A549 (cell line): ENCODE measurements at regions not wholly inside any gene's neighbourhood (a gene's known extent, or its start where the extent isn't known, plus 50 kb on each side); places are given as distances from the start of the nearest gene placed in this dataset.

Experiments
- CBX8 ChIP-seq: fragments of 200-600 bp; sonication (generic); IDR thresholded peaks from 2 replicates; pipeline ENCODE4 v1.6.1; 2016
- CEBPB ChIP-seq, 2 experiments: fragments of >200 bp in 1 of 2; sonication (Bioruptor Twin) in 1 of 2; formaldehyde crosslinking in 1 of 2; IDR thresholded peaks; 2 replicates each; pipeline ENCODE4 v1.6.1; 2012 to 2016
- CTCF ChIP-seq: fragments of >200 bp; sonication (Bioruptor Twin); formaldehyde crosslinking; IDR thresholded peaks from 3 replicates; pipeline ENCODE4 v1.5.1; 2016
- EP300 ChIP-seq, 2 experiments: fragments of >200 bp; sonication (Bioruptor Twin); formaldehyde crosslinking; IDR thresholded peaks; 2 replicates in 1 of 2; 3 replicates in 1 of 2; pipeline ENCODE4 v1.6.1; 2016 to 2017
- FOSL2 ChIP-seq, 2 experiments: fragments of 450-650 bp in 1 of 2; fragments of >200 bp in 1 of 2; sonication (Bioruptor Twin) in 1 of 2; formaldehyde crosslinking; IDR thresholded peaks; 2 replicates each; pipeline versions ENCODE4 v1.5.0 to v1.6.1; 2016 to 2020; ENCODE audit warnings: mild to moderate bottlenecking in 1 of 2, moderate library complexity in 1 of 2
- JUNB ChIP-seq: fragments of >200 bp; sonication (Bioruptor Twin); formaldehyde crosslinking; IDR thresholded peaks from 2 replicates; pipeline ENCODE4 v1.6.1; 2016
- MAFK ChIP-seq: fragments of 450-650 bp; IDR thresholded peaks from 2 replicates; pipeline ENCODE4 v1.6.1; 2014; ENCODE audit not compliant: partially characterized antibody
- MAX ChIP-seq: IDR thresholded peaks from 2 replicates; pipeline ENCODE4 v1.6.1; 2012
- NFE2L2 ChIP-seq: fragments of 150-350 bp; conservative IDR thresholded peaks from 2 replicates; pipeline ENCODE4 v1.6.1; 2014; ENCODE audit warnings: low read length
- POLR2A ChIP-seq: IDR thresholded peaks from 2 replicates; pipeline ENCODE4 v1.6.1; 2012; ENCODE audit warnings: mild to moderate bottlenecking, low read length
- SMC3 ChIP-seq: fragments of >200 bp; sonication (Bioruptor Twin); formaldehyde crosslinking; IDR thresholded peaks from 3 replicates; pipeline ENCODE4 v1.6.1; 2018; ENCODE audit warnings: inconsistent platforms
- SREBF2 ChIP-seq: fragments of 450-650 bp; IDR thresholded peaks from 2 replicates; pipeline ENCODE4 v1.6.1; 2014; ENCODE audit warnings: mild to moderate bottlenecking, moderate library complexity
- TP53 ChIP-seq: fragments of 250-450 bp; sonication (Bioruptor Pico); IDR thresholded peaks from 2 replicates; pipeline ENCODE4 v1.5.0; 2021; ENCODE audit warnings: mild to moderate bottlenecking, moderate library complexity

- TF ChIP-seq TP53 (CRISPR knock-in tag) (no peak), FOSL2 (IDR thresholded peaks at IDR 0.05) (no peak), FOSL2 (CRISPR knock-in tag; IDR thresholded peaks at IDR 0.05) (no peak), CTCF (no peak), SMC3 (no peak), MAX (no peak), EP300 (IDR thresholded peaks at IDR 0.05) (no peak), NFE2L2 (no peak), MAFK (no peak), CEBPB (IDR thresholded peaks at IDR 0.05) (no peak), POLR2A (no peak), SREBF2 (no peak), JUNB (no peak), CBX8 (no peak)
These were observed 163.2 kb upstream of the ARID2 start for GRCh38 chr12:45566257-45566656.
